MM.1S (cell line): ENCODE measurements at regions not wholly inside any gene's neighbourhood (a gene's known extent, or its start where the extent isn't known, plus 50 kb on each side); places are given as distances from the start of the nearest gene placed in this dataset.

Experiments
- DNase-seq: peaks from one replicate; pipeline ENCODE4 v3.0.0-alpha.2; 2015
- H2AFZ ChIP-seq: fragments of 300-600 bp; sonication (generic); 2 replicates; pipeline ENCODE4 v1.6.0; 2016; ENCODE audit warnings: antibody characterized with exemption, low read length
- H3F3A ChIP-seq: fragments of 300-600 bp; sonication (generic); 2 replicates; pipeline ENCODE4 v1.6.1; 2016; ENCODE audit warnings: mild to moderate bottlenecking, antibody characterized with exemption, low read length, moderate library complexity, mixed read lengths; ENCODE audit not compliant: insufficient read depth
- H3K27ac ChIP-seq: fragments of 300-600 bp; sonication (generic); 2 replicates; pipeline ENCODE4 v1.5.1; 2016; ENCODE audit warnings: mild to moderate bottlenecking, low read length
- H3K27me3 ChIP-seq: fragments of 300-600 bp; sonication (generic); replicated peaks from 2 replicates; pipeline ENCODE4 v1.6.0; 2016; ENCODE audit warnings: low read length; ENCODE audit not compliant: insufficient read depth
- H3K36me3 ChIP-seq: fragments of 300-600 bp; sonication (generic); replicated peaks from 2 replicates; pipeline ENCODE4 v1.6.1; 2016; ENCODE audit warnings: mild to moderate bottlenecking, low read length, mixed read lengths; ENCODE audit not compliant: insufficient read depth
- H3K4me1 ChIP-seq: fragments of 300-600 bp; sonication (generic); 2 replicates; pipeline ENCODE4 v1.6.1; 2016; ENCODE audit warnings: low read length, mixed read lengths
- H3K4me2 ChIP-seq: fragments of 300-600 bp; sonication (generic); 2 replicates; pipeline ENCODE4 v1.6.0; 2016; ENCODE audit warnings: low read depth, low read length
- H3K4me3 ChIP-seq: fragments of 300-600 bp; sonication (generic); 2 replicates; pipeline ENCODE4 v1.5.1; 2016; ENCODE audit warnings: low read length, mixed read lengths
- H3K79me2 ChIP-seq: fragments of 300-600 bp; sonication (generic); 2 replicates; pipeline ENCODE4 v1.6.1; 2016; ENCODE audit warnings: mixed run types, low read length, mixed read lengths
- H3K9ac ChIP-seq: fragments of 300-600 bp; sonication (generic); 2 replicates; pipeline ENCODE4 v1.6.1; 2016; ENCODE audit warnings: low read length, mixed read lengths
- H3K9me2 ChIP-seq: fragments of 300-600 bp; sonication (generic); replicated peaks from 2 replicates; pipeline ENCODE4 v1.6.1; 2016; ENCODE audit warnings: mild to moderate bottlenecking, low read length, mixed read lengths; ENCODE audit not compliant: insufficient read depth
- H3K9me3 ChIP-seq: fragments of 300-600 bp; sonication (generic); replicated peaks from 2 replicates; pipeline ENCODE4 v1.6.1; 2016; ENCODE audit warnings: mild to moderate bottlenecking, low read length, mixed read lengths; ENCODE audit not compliant: insufficient read depth
- H4K20me1 ChIP-seq: fragments of 300-600 bp; sonication (generic); 2 replicates; pipeline ENCODE4 v1.6.1; 2016; ENCODE audit warnings: mild to moderate bottlenecking, low read length, moderate library complexity, mixed read lengths; ENCODE audit not compliant: insufficient read depth
- CTCF ChIP-seq: fragments of 300-600 bp; sonication (generic); IDR thresholded peaks from 2 replicates; pipeline ENCODE4 v1.5.1; 2016; ENCODE audit warnings: antibody characterized with exemption, low read length, mixed read lengths
- EZH2 ChIP-seq: fragments of 300-600 bp; sonication (generic); optimal IDR thresholded peaks from 2 replicates; pipeline ENCODE3; 2017; ENCODE audit warnings: low read depth, mild to moderate bottlenecking, antibody characterized with exemption, low read length, mixed read lengths
- EZH2phosphoT487 ChIP-seq: fragments of 300-600 bp; sonication (generic); IDR thresholded peaks from 2 replicates; pipeline ENCODE4 v1.6.1; 2018; ENCODE audit warnings: antibody characterized with exemption, low read length

GRCh38 chr14:34303811-34304210 is 158.2 kb downstream of the SPTSSA start:
- TF ChIP-seq CTCF = no peak
- no peak for TF ChIP-seq EZH2
- no peak for TF ChIP-seq EZH2phosphoT487
- Histone ChIP-seq H3K4me2 (no peak overlapping the region), H3K27ac (no peak overlapping the region), H2AFZ (no peak overlapping the region), H3K79me2 (no peaks in the 10 kb centered on the region), H4K20me1 (no peaks in the 10 kb centered on the region), H3K36me3 (no peaks in the 10 kb centered on the region), H3F3A (no peaks in the 10 kb centered on the region), H3K9ac (no peak overlapping the region), H3K4me1 (no peaks in the 10 kb centered on the region), H3K4me3 (no peak overlapping the region), H3K9me3 (no peaks in the 10 kb centered on the region), H3K27me3 (no peaks in the 10 kb centered on the region), H3K9me2 (no peaks in the 10 kb centered on the region)
- DNase-seq = no peak

GRCh38 chr14:34302654-34303053 is 159.4 kb downstream of the SPTSSA start:
- DNase-seq = no peak
- Histone ChIP-seq H3K9me3 (no peaks in the 10 kb centered on the region), H2AFZ (no peak overlapping the region), H3K4me2 (no peak overlapping the region), H3K9me2 (no peaks in the 10 kb centered on the region), H3F3A (no peaks in the 10 kb centered on the region), H3K27ac (no peak overlapping the region), H4K20me1 (no peaks in the 10 kb centered on the region), H3K36me3 (no peaks in the 10 kb centered on the region), H3K27me3 (no peaks in the 10 kb centered on the region), H3K79me2 (no peaks in the 10 kb centered on the region), H3K4me3 (no peak overlapping the region), H3K4me1 (no peaks in the 10 kb centered on the region), H3K9ac (no peak overlapping the region)
- no peak for TF ChIP-seq EZH2phosphoT487

GRCh38 chr14:34300882-34301734 is 160.9 kb downstream of the SPTSSA start:
- peak; percentile 15 for DNase-seq
- H3K79me2 ChIP-seq = no peaks in the 10 kb centered on the region

More at GRCh38 chr14:34300882-34301734, 160.9 kb downstream of the SPTSSA start:
- Histone ChIP-seq H3K27me3 (no peaks in the 10 kb centered on the region), H3K36me3 (no peaks in the 10 kb centered on the region), H2AFZ (no peak overlapping the region), H3K9ac (no peak overlapping the region), H3K4me1 (no peaks in the 10 kb centered on the region), H3K9me2 (no peaks in the 10 kb centered on the region), H4K20me1 (no peaks in the 10 kb centered on the region), H3K27ac (no peak overlapping the region), H3K4me3 (no peak overlapping the region), H3K4me2 (no peak overlapping the region), H3K9me3 (no peaks in the 10 kb centered on the region), H3F3A (no peaks in the 10 kb centered on the region)
- TF ChIP-seq EZH2 (no peak), CTCF (peak; percentile 43), EZH2phosphoT487 (no peak)
